HG02678 (cell line): ENCODE measurements at regions not wholly inside any gene's neighbourhood (a gene's known extent, or its start where the extent isn't known, plus 50 kb on each side); places are given as distances from the start of the nearest gene placed in this dataset.

Experiments
- ATAC-seq: cut with Tn5 transposase; IDR thresholded peaks from one replicate; pipeline ENCODE4 v1.9.1; 2021; ENCODE audit warnings: mild to moderate bottlenecking, moderate library complexity; ENCODE audit not compliant: unreplicated experiment

GRCh38 chr20:48195121-48195870 lies 410.0 kb upstream of the SULF2 start:
- no peak for ATAC-seq

GRCh38 chr20:48194583-48194982 lies 409.3 kb upstream of the SULF2 start:
- ATAC-seq, result no peak

- ATAC-seq, result no peak
Measured at GRCh38 chr20:48193627-48194425, 408.5 kb upstream of the SULF2 start.

- ATAC-seq, result no peak
Measured at GRCh38 chr20:48192109-48192508, 406.8 kb upstream of the SULF2 start.

GRCh38 chr20:48191200-48191599 lies 405.9 kb upstream of the SULF2 start:
- ATAC-seq, result no peak

- ATAC-seq, result no peak
Measured at GRCh38 chr20:48190757-48191156, 405.5 kb upstream of the SULF2 start.

GRCh38 chr20:48189181-48189580 lies 403.9 kb upstream of the SULF2 start:
- no peak for ATAC-seq

- no peak for ATAC-seq
Measured at GRCh38 chr20:48187851-48188250, 402.6 kb upstream of the SULF2 start.

GRCh38 chr20:48186915-48187314 lies 401.6 kb upstream of the SULF2 start:
- ATAC-seq, result no peak

- ATAC-seq, result no peak
Measured at GRCh38 chr20:48186447-48186846, 401.2 kb upstream of the SULF2 start.

- no peak for ATAC-seq
Measured at GRCh38 chr20:48184229-48184628, 398.9 kb upstream of the SULF2 start.

- ATAC-seq, result no peak
Measured at GRCh38 chr20:48181261-48181935, 396.1 kb upstream of the SULF2 start.

- ATAC-seq, result no peak
Measured at GRCh38 chr20:48180618-48181017, 395.3 kb upstream of the SULF2 start.

- no peak for ATAC-seq
Measured at GRCh38 chr20:48180024-48180423, 394.7 kb upstream of the SULF2 start.

- ATAC-seq, result no peak
Measured at GRCh38 chr20:48178633-48179032, 393.4 kb upstream of the SULF2 start.

- no peak for ATAC-seq
Measured at GRCh38 chr20:48177058-48177457, 391.8 kb upstream of the SULF2 start.

- no peak for ATAC-seq
Measured at GRCh38 chr20:48176139-48176538, 390.9 kb upstream of the SULF2 start.

- ATAC-seq, result no peak
Measured at GRCh38 chr20:48175261-48175660, 390.0 kb upstream of the SULF2 start.

- no peak for ATAC-seq
Measured at GRCh38 chr20:48172357-48172702, 387.0 kb upstream of the SULF2 start.

GRCh38 chr20:48171626-48172356 lies 386.5 kb upstream of the SULF2 start:
- ATAC-seq, result no peak

- no peak for ATAC-seq
Measured at GRCh38 chr20:48171071-48171470, 385.8 kb upstream of the SULF2 start.
